ENCODE measurements at regions not wholly inside any gene's neighbourhood (a gene's known extent, or its start where the extent isn't known, plus 50 kb on each side); places are given as distances from the start of the nearest gene placed in this dataset.

DNA sequence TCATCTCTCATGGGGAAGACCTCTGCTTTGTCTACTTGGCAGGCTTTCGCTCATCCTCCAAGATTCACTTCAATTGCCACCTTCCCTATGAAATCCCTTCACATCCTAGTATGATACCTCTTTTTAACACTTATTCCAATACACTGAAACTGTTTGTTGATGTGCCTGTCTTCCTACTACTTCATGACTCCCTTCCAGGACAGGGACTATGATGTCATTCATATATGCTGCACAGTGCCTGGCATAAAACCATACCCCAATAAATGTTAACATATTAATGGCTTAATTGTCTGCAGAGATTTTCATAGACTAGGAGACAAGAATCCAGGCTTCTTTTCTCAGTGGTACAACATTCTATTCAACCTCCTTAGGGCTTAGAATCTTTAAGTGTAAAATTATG is 215.5 kb downstream of the ZNF608 start (continued):
- TF ChIP-seq SRSF3 (IDR thresholded peaks at IDR 0.05; ENCODE audit: insufficient read depth, low read length) (no peak), ZEB2 (IDR thresholded peaks at IDR 0.05) (no peak), HNRNPK (IDR thresholded peaks at IDR 0.05; ENCODE audit: low read depth, low read length, poor library complexity, severe bottlenecking) (no peak), MTA3 (IDR thresholded peaks at IDR 0.05; ENCODE audit: borderline replicate concordance) (no peak)

DNA sequence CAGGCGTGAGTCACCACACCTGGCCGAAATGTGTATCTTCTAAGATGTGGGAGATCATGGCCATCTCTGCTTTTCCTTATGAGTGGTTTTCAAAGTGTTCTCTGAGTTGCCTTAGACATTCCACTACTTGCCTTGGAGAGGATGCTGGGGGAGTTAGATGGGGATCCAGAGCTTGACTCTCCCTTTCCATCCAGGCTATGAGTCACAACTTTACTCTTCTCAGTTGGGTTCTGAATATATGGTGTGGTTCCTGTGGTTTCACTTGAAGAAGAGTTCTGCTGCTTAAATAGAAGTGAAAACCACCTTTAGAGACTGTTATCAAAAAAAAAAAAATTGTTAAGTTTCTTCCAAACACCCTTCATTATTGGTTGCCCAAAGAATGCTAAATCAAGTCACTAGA is 217.6 kb downstream of the ZNF608 start:
- ChIA-PET CTCF (ENCODE audit: low intra/inter-chr PET ratio) (no interaction called here), POLR2A (no interaction called here)
- no peak overlapping the region for H3K27ac ChIP-seq (ENCODE audit: extremely low read depth, low read depth, low read length)
- no peaks in the 10 kb centered on the region for H3K9me3 ChIP-seq (replicated peaks; ENCODE audit: control insufficient read depth, insufficient read depth, low read depth, low read length)
- no TSS peak for BruUV-seq (replicated peaks)
- no peak overlapping the region for H3K4me3 ChIP-seq
- in situ Hi-C loops (cut with MboI) (no loop called here), intact Hi-C loops (cut with micrococcal nuclease) (no loop called here)
- no peak overlapping the region for H2AFZ ChIP-seq (ENCODE audit: low read depth, low read length)
- no peaks in the 10 kb centered on the region for H3K9me1 ChIP-seq (ENCODE audit: control insufficient read depth, insufficient read depth, low read length)
- H3K4me2 ChIP-seq (ENCODE audit: insufficient read depth, low read length) = no peak overlapping the region
- H3K27me3 ChIP-seq (ENCODE audit: control insufficient read depth in 2 of 2, insufficient read depth in 2 of 2, low read length in 2 of 2) = peaks cover 2 to 14% of the 10 kb centered on the region in 2 experiments; a peak in 3 of 5 replicates
- H4K20me1 ChIP-seq (replicated peaks; ENCODE audit: control insufficient read depth, insufficient read depth, low read length) = no peaks in the 10 kb centered on the region
- no peak overlapping the region for H3K9ac ChIP-seq (ENCODE audit: insufficient read depth in 1 of 2, low read depth in 2 of 2, low read length in 2 of 2)
- H3K79me2 ChIP-seq (ENCODE audit: control insufficient read depth, insufficient read depth, low read length) = no peaks in the 10 kb centered on the region
- no peak for FAIRE-seq
- no peak for ATAC-seq
- TF ChIP-seq RB1 (IDR thresholded peaks at IDR 0.05; ENCODE audit: low read depth) (no peak), SOX6 (IDR thresholded peaks at IDR 0.05) (no peak), ZNF124 (CRISPR knock-in tag; IDR thresholded peaks at IDR 0.05) (no peak), GATAD2B (IDR thresholded peaks at IDR 0.05; ENCODE audit: borderline replicate concordance) (no peak), TBP (optimal IDR thresholded peaks at IDR 0.05; ENCODE audit: low read depth, low read length) (no peak), SUPT5H (IDR thresholded peaks at IDR 0.05) (no peak), MED1 (CRISPR knock-in tag; IDR thresholded peaks at IDR 0.05; ENCODE audit: borderline replicate concordance) (no peak), JUN (IDR thresholded peaks at IDR 0.05; ENCODE audit: borderline replicate concordance, low read depth, low read length) (no peak), JUN (CRISPR knock-in tag; IDR thresholded peaks at IDR 0.05; ENCODE audit: borderline replicate concordance) (no peak)
- TF ChIP-seq, protein P1, sequence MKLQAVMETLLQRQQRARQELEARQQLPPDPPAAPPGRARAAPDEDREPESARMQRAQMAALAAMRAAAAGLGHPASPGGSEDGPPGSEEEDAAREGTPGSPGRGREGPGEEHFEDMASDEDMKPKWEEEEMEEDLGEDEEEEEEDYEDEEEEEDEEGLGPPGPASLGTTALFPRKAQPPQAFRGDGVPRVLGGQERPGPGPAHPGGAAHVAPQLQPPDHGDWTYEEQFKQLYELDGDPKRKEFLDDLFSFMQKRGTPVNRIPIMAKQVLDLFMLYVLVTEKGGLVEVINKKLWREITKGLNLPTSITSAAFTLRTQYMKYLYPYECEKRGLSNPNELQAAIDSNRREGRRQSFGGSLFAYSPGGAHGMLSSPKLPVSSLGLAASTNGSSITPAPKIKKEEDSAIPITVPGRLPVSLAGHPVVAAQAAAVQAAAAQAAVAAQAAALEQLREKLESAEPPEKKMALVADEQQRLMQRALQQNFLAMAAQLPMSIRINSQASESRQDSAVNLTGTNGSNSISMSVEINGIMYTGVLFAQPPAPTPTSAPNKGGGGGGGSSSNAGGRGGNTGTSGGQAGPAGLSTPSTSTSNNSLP (IDR thresholded peaks at IDR 0.05; ENCODE audit: borderline replicate concordance, low read depth, low read length) = no peak
- TF ChIP-seq, protein P2, sequence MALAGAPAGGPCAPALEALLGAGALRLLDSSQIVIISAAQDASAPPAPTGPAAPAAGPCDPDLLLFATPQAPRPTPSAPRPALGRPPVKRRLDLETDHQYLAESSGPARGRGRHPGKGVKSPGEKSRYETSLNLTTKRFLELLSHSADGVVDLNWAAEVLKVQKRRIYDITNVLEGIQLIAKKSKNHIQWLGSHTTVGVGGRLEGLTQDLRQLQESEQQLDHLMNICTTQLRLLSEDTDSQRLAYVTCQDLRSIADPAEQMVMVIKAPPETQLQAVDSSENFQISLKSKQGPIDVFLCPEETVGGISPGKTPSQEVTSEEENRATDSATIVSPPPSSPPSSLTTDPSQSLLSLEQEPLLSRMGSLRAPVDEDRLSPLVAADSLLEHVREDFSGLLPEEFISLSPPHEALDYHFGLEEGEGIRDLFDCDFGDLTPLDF (CRISPR knock-in tag; IDR thresholded peaks at IDR 0.05) = no peak
- TF ChIP-seq, protein P3, sequence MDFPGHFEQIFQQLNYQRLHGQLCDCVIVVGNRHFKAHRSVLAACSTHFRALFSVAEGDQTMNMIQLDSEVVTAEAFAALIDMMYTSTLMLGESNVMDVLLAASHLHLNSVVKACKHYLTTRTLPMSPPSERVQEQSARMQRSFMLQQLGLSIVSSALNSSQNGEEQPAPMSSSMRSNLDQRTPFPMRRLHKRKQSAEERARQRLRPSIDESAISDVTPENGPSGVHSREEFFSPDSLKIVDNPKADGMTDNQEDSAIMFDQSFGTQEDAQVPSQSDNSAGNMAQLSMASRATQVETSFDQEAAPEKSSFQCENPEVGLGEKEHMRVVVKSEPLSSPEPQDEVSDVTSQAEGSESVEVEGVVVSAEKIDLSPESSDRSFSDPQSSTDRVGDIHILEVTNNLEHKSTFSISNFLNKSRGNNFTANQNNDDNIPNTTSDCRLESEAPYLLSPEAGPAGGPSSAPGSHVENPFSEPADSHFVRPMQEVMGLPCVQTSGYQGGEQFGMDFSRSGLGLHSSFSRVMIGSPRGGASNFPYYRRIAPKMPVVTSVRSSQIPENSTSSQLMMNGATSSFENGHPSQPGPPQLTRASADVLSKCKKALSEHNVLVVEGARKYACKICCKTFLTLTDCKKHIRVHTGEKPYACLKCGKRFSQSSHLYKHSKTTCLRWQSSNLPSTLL (IDR thresholded peaks at IDR 0.05) = no peak
- no peaks in the 10 kb centered on the region for H3K4me1 ChIP-seq (replicated peaks in 1 of 2; ENCODE audit: control insufficient read depth in 2 of 2, insufficient read depth in 2 of 2, low read length in 2 of 2)
- WGBS (ENCODE audit: insufficient coverage, low coverage, missing lambda C conversion rate) = 0% methylated on average over 2 of the region's 2 CpGs
- no peak for DNase-seq (ENCODE audit: extremely low read depth in 1 of 4, low spot score in 3 of 4)
- no peaks in the 10 kb centered on the region for H3K36me3 ChIP-seq (ENCODE audit: control insufficient read depth, insufficient read depth, low read length)

Data from K562 (cell line).